Cardiac muscle cell (in vitro differentiated cells and primary cell): ENCODE measurements at regions not wholly inside any gene's neighbourhood (a gene's known extent, or its start where the extent isn't known, plus 50 kb on each side); places are given as distances from the start of the nearest gene placed in this dataset.

Experiments used
- DNase-seq, 2 donors: peaks; one replicate each; pipeline versions ENCODE4 v3.0.0 to v3.0.0-alpha.2; 2010 to 2017; ENCODE audit warnings: low read depth in 1 of 2, low spot score in 1 of 2
- H3K27ac ChIP-seq: fragments of 200-600 bp; sonication (generic); 2 replicates; pipeline ENCODE4 v1.5.1; 2016
- H3K27me3 ChIP-seq: fragments of 200-600 bp; sonication (generic); 2 replicates; pipeline ENCODE4 v1.6.0; 2016; ENCODE audit warnings: control low read depth
- H3K36me3 ChIP-seq: fragments of 200-600 bp; sonication (generic); 2 replicates; pipeline ENCODE4 v1.5.1; 2016; ENCODE audit warnings: control low read depth
- H3K4me1 ChIP-seq: fragments of 200-600 bp; sonication (generic); 2 replicates; pipeline ENCODE4 v1.8.1; 2017; ENCODE audit warnings: low read depth, mild to moderate bottlenecking, mixed run types
- H3K4me3 ChIP-seq: fragments of 200-600 bp; sonication (generic); 2 replicates; pipeline ENCODE4 v1.5.1; 2016; ENCODE audit warnings: mild to moderate bottlenecking
- H3K9me3 ChIP-seq: fragments of 200-600 bp; sonication (generic); 2 replicates; pipeline ENCODE4 v1.5.1; 2017; ENCODE audit warnings: low read depth, mild to moderate bottlenecking, control low read depth
- CTCF ChIP-seq: IDR thresholded peaks from 2 replicates; pipeline ENCODE4 v1.5.1; 2012; ENCODE audit warnings: low read depth, mild to moderate bottlenecking, low read length

- no peak for TF ChIP-seq CTCF
- Histone ChIP-seq H3K27me3 (no peaks in the 10 kb centered on the region), H3K4me1 (peaks cover 17% of the 10 kb centered on the region), H3K9me3 (no peaks in the 10 kb centered on the region), H3K36me3 (no peaks in the 10 kb centered on the region), H3K4me3 (no peak overlapping the region), H3K27ac (peak overlapping the region; percentile 88)
- no peak for DNase-seq
These were observed 525.4 kb upstream of the ID4 start for GRCh38 chr6:19311786-19312185.

GRCh38 chr6:19312241-19312978, 524.8 kb upstream of the ID4 start:
- no peak for TF ChIP-seq CTCF
- Histone ChIP-seq H3K4me3 (no peak overlapping the region), H3K36me3 (no peaks in the 10 kb centered on the region), H3K4me1 (peaks cover 19% of the 10 kb centered on the region), H3K9me3 (no peaks in the 10 kb centered on the region), H3K27ac (peak overlapping the region; percentile 88), H3K27me3 (no peaks in the 10 kb centered on the region)
- peak in 1 of 2 donors; percentile 29 for DNase-seq

- Histone ChIP-seq H3K4me3 (no peak overlapping the region), H3K36me3 (no peaks in the 10 kb centered on the region), H3K9me3 (no peaks in the 10 kb centered on the region), H3K27me3 (no peaks in the 10 kb centered on the region), H3K4me1 (peaks cover 18% of the 10 kb centered on the region), H3K27ac (no peak overlapping the region)
- no peak for DNase-seq
- no peak for TF ChIP-seq CTCF
These were observed 519.7 kb upstream of the ID4 start for GRCh38 chr6:19317431-19317986.

- Histone ChIP-seq H3K27me3 (no peaks in the 10 kb centered on the region), H3K4me1 (peaks cover 15% of the 10 kb centered on the region), H3K27ac (no peak overlapping the region), H3K9me3 (no peaks in the 10 kb centered on the region), H3K4me3 (no peak overlapping the region), H3K36me3 (no peaks in the 10 kb centered on the region)
- DNase-seq, result no peak
- TF ChIP-seq CTCF, result no peak
These were observed 518.2 kb upstream of the ID4 start for GRCh38 chr6:19319005-19319404.

GRCh38 chr6:19320111-19320581, 517.0 kb upstream of the ID4 start:
- DNase-seq, result no peak
- H3K27me3 ChIP-seq, result no peaks in the 10 kb centered on the region
- H3K27ac ChIP-seq, result peak overlapping the region; percentile 24
- H3K36me3 ChIP-seq, result no peaks in the 10 kb centered on the region
- no peak for TF ChIP-seq CTCF
- H3K4me1 ChIP-seq, result peaks cover 15% of the 10 kb centered on the region
- H3K9me3 ChIP-seq, result no peaks in the 10 kb centered on the region
- no peak overlapping the region for H3K4me3 ChIP-seq
